ENCODE measurements at regions not wholly inside any gene's neighbourhood (a gene's known extent, or its start where the extent isn't known, plus 50 kb on each side); places are given as distances from the start of the nearest gene placed in this dataset.

GRCh38 chr12:13875744-13876143 lies 105.7 kb downstream of the GRIN2B start:
- DNase-seq (ENCODE audit: extremely low read depth, low read depth): no peak
- TF ChIP-seq, protein P1, sequence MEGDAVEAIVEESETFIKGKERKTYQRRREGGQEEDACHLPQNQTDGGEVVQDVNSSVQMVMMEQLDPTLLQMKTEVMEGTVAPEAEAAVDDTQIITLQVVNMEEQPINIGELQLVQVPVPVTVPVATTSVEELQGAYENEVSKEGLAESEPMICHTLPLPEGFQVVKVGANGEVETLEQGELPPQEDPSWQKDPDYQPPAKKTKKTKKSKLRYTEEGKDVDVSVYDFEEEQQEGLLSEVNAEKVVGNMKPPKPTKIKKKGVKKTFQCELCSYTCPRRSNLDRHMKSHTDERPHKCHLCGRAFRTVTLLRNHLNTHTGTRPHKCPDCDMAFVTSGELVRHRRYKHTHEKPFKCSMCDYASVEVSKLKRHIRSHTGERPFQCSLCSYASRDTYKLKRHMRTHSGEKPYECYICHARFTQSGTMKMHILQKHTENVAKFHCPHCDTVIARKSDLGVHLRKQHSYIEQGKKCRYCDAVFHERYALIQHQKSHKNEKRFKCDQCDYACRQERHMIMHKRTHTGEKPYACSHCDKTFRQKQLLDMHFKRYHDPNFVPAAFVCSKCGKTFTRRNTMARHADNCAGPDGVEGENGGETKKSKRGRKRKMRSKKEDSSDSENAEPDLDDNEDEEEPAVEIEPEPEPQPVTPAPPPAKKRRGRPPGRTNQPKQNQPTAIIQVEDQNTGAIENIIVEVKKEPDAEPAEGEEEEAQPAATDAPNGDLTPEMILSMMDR (IDR thresholded peaks at IDR 0.05; ENCODE audit: low read depth, low read length): no peak

- TF ChIP-seq, protein P1 (IDR thresholded peaks at IDR 0.05; ENCODE audit: low read depth, low read length): no peak
- no peak for DNase-seq (ENCODE audit: extremely low read depth, low read depth)
Measured at GRCh38 chr12:13870255-13870654, 111.1 kb downstream of the GRIN2B start.

- peak; percentile 12 for DNase-seq (ENCODE audit: extremely low read depth, low read depth)
- TF ChIP-seq, protein P1 (IDR thresholded peaks at IDR 0.05; ENCODE audit: low read depth, low read length): peak; percentile 88
Measured at GRCh38 chr12:13864081-13864673, 117.2 kb downstream of the GRIN2B start.

- TF ChIP-seq, protein P1 (IDR thresholded peaks at IDR 0.05; ENCODE audit: low read depth, low read length): no peak
- no peak for DNase-seq (ENCODE audit: extremely low read depth, low read depth)
Measured at GRCh38 chr12:13857750-13858149, 123.7 kb downstream of the GRIN2B start.

GRCh38 chr12:13853471-13853870 lies 127.9 kb downstream of the GRIN2B start:
- TF ChIP-seq, protein P1 (IDR thresholded peaks at IDR 0.05; ENCODE audit: low read depth, low read length): no peak
- DNase-seq (ENCODE audit: extremely low read depth, low read depth): no peak

DNA sequence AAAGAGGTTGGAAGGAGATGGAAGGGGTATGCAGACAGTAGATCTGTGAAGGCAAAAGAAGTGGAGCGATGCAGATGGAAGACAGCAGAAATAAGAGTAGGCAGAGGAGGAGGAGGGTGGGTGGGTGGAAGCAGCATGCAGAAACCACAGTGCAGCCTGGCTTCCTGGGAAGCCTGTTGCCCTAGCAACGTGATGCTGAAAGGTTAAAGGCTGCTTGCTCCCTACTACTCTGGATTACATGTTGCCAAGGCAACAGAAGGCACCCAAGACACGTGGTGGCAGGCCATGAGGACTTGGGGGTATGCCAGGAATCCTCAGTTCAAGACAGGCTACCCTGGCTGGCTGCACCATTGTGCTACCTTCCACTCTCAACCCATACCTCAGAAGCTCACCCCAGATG lies 129.6 kb downstream of the GRIN2B start:
- TF ChIP-seq, protein P1 (IDR thresholded peaks at IDR 0.05; ENCODE audit: low read depth, low read length): no peak
- DNase-seq (ENCODE audit: extremely low read depth, low read depth): no peak

GRCh38 chr12:13849456-13849855 lies 131.9 kb downstream of the GRIN2B start:
- no peak for DNase-seq (ENCODE audit: extremely low read depth, low read depth)
- TF ChIP-seq, protein P1 (IDR thresholded peaks at IDR 0.05; ENCODE audit: low read depth, low read length): no peak
